OCI-LY3 (cell line): ENCODE measurements at regions not wholly inside any gene's neighbourhood (a gene's known extent, or its start where the extent isn't known, plus 50 kb on each side); places are given as distances from the start of the nearest gene placed in this dataset.

Experiments
- H2AFZ ChIP-seq: fragments of 200-600, 300-600 bp; shearing (Covaris generic); 2 replicates; pipeline ENCODE4 v1.6.0; 2014; ENCODE audit warnings: antibody characterized with exemption, low read depth, low read length
- H3K27ac ChIP-seq: fragments of 200-600, 300-600 bp; sonication (generic); 2 replicates; pipeline ENCODE4 v1.5.1; 2014; ENCODE audit warnings: mild to moderate bottlenecking, low read length, moderate library complexity, mixed read lengths
- H3K27me3 ChIP-seq: fragments of 200-600, 300-600 bp; sonication (generic); 2 replicates; pipeline ENCODE4 v1.6.1; 2014; ENCODE audit warnings: low read depth, low read length, mixed read lengths
- H3K36me3 ChIP-seq: fragments of 200-600, 300-600 bp; sonication (generic); replicated peaks from 2 replicates; pipeline ENCODE3; 2014; ENCODE audit warnings: low read depth, low read length, mixed read lengths
- H3K4me1 ChIP-seq: fragments of 300-600, 200-600 bp; sonication (generic); 2 replicates; pipeline ENCODE4 v1.6.1; 2014; ENCODE audit warnings: low read length, mixed read lengths
- H3K4me2 ChIP-seq: fragments of 200-600, 300-600 bp; sonication (generic); 2 replicates; pipeline ENCODE4 v1.6.1; 2014; ENCODE audit warnings: low read length, mixed read lengths
- H3K4me3 ChIP-seq: fragments of 300-600, 200-600 bp; sonication (generic); 2 replicates; pipeline ENCODE4 v1.5.1; 2014; ENCODE audit warnings: antibody characterized with exemption, mild to moderate bottlenecking, low read length, moderate library complexity
- H3K79me2 ChIP-seq: fragments of 300-600, 200-600 bp; shearing (Covaris generic); 2 replicates; pipeline ENCODE4 v1.6.1; 2014; ENCODE audit warnings: mild to moderate bottlenecking, low read length, mixed read lengths
- H3K9ac ChIP-seq: fragments of 300-600, 200-600 bp; shearing (Covaris generic); 2 replicates; pipeline ENCODE4 v1.6.0; 2014; ENCODE audit warnings: mild to moderate bottlenecking, low read length, moderate library complexity
- H3K9me3 ChIP-seq: fragments of 200-600, 300-600 bp; shearing (Covaris generic); 2 replicates; pipeline ENCODE4 v1.6.1; 2014; ENCODE audit warnings: low read length, mixed read lengths; ENCODE audit not compliant: insufficient read depth
- H4K20me1 ChIP-seq: fragments of 200-600, 300-600 bp; sonication (generic); 2 replicates; pipeline ENCODE4 v1.6.1; 2016; ENCODE audit warnings: low read length, mixed read lengths; ENCODE audit not compliant: insufficient read depth
- EZH2phosphoT487 ChIP-seq: fragments of 200-600 bp; shearing (Covaris generic); IDR thresholded peaks from 2 replicates; pipeline ENCODE4 v1.6.1; 2018; ENCODE audit warnings: antibody characterized with exemption, mixed run types, low read depth
- TF ChIP-seq, protein P1 (sequence below): fragments of 200-600, 300-600 bp; sonication (generic); IDR thresholded peaks from 2 replicates; pipeline ENCODE4 v1.5.1; 2014; ENCODE audit warnings: antibody characterized with exemption, low read length, low read depth

DNA sequence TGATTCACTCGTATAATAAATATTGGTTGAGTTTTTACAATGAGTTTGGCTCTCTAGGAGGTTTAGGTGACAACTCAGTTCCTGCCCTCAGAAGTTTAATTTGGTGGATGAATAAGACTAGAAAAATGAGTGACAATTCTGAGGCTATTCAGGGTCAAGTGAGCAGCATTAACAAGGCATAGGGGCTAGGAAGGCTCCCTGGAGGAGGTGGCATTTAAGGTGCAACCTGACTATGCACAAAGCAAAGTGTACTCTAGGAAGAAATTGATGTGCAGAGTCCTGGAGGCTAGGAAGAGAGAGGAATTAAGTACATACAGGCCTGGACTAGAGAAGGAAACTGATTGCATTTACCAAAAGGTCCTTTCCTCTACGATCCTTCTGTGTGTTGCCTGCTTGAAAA lies 440.3 kb downstream of the MED13L start:
- Histone ChIP-seq H3K4me1 (no peaks in the 10 kb centered on the region), H3K4me3 (no peak overlapping the region), H3K9me3 (no peaks in the 10 kb centered on the region), H3K36me3 (no peaks in the 10 kb centered on the region), H4K20me1 (no peaks in the 10 kb centered on the region), H3K27me3 (peaks cover 5% of the 10 kb centered on the region; the same call in 1 of the 2 replicates), H3K79me2 (no peaks in the 10 kb centered on the region), H3K9ac (no peak overlapping the region), H2AFZ (no peak overlapping the region), H3K4me2 (no peak overlapping the region), H3K27ac (no peak overlapping the region)
- no peak for TF ChIP-seq EZH2phosphoT487
- TF ChIP-seq, protein P1, sequence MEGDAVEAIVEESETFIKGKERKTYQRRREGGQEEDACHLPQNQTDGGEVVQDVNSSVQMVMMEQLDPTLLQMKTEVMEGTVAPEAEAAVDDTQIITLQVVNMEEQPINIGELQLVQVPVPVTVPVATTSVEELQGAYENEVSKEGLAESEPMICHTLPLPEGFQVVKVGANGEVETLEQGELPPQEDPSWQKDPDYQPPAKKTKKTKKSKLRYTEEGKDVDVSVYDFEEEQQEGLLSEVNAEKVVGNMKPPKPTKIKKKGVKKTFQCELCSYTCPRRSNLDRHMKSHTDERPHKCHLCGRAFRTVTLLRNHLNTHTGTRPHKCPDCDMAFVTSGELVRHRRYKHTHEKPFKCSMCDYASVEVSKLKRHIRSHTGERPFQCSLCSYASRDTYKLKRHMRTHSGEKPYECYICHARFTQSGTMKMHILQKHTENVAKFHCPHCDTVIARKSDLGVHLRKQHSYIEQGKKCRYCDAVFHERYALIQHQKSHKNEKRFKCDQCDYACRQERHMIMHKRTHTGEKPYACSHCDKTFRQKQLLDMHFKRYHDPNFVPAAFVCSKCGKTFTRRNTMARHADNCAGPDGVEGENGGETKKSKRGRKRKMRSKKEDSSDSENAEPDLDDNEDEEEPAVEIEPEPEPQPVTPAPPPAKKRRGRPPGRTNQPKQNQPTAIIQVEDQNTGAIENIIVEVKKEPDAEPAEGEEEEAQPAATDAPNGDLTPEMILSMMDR = no peak

DNA sequence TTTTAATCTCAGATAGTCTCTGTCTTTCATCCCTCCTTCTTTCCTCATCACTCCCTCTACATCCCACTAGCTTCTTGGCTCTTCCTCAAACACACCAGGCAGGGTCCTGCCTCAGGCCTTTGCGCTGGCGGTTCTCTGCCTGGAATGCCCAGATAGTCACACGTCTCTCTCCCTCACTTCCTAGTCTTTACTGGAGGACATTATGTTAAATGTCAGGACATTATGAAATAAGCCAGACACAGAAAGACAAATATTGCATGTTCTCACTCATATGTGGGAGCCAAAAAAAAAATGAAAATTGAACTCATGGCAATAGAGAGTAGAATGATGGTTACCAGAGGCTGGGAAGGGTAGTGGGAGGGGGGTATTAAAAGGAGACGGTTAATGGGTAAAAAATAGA lies 442.0 kb downstream of the MED13L start:
- Histone ChIP-seq H3K4me2 (no peak overlapping the region), H4K20me1 (no peaks in the 10 kb centered on the region), H3K4me3 (no peak overlapping the region), H3K9me3 (no peaks in the 10 kb centered on the region), H3K79me2 (no peaks in the 10 kb centered on the region), H2AFZ (no peak overlapping the region), H3K27me3 (no peaks in the 10 kb centered on the region), H3K4me1 (no peaks in the 10 kb centered on the region), H3K36me3 (no peaks in the 10 kb centered on the region), H3K27ac (no peak overlapping the region), H3K9ac (no peak overlapping the region)
- TF ChIP-seq, protein P1 = no peak
- no peak for TF ChIP-seq EZH2phosphoT487

DNA sequence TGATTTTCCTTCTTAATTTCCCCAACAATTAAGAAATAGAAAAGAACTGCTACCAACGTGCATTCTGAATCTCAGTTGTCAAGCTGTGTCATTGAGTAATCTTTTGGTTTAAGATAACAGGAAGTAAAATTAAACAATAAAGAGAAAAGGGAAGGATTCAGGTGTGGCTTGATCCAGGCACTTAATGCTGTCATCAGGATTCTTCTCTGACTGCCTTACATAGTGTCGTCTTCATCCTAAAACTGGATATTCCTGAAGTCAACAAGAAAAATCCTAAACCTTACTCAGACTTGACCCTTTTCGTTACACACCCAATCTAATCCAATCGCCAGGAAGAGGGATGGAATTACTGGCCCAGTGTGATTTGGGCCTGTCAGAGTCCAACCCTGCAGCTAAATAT lies 443.8 kb downstream of the MED13L start:
- H3K27me3 ChIP-seq = no peaks in the 10 kb centered on the region
- H3K9ac ChIP-seq = no peak overlapping the region
- H3K36me3 ChIP-seq = no peaks in the 10 kb centered on the region
- H3K4me1 ChIP-seq = no peaks in the 10 kb centered on the region
- H2AFZ ChIP-seq = no peak overlapping the region
- no peaks in the 10 kb centered on the region for H4K20me1 ChIP-seq
- H3K9me3 ChIP-seq = no peaks in the 10 kb centered on the region
- TF ChIP-seq, protein P1 = no peak
- TF ChIP-seq EZH2phosphoT487 = no peak
- H3K4me3 ChIP-seq = no peak overlapping the region
- no peak overlapping the region for H3K4me2 ChIP-seq
- H3K27ac ChIP-seq = no peak overlapping the region
- H3K79me2 ChIP-seq = no peaks in the 10 kb centered on the region

DNA sequence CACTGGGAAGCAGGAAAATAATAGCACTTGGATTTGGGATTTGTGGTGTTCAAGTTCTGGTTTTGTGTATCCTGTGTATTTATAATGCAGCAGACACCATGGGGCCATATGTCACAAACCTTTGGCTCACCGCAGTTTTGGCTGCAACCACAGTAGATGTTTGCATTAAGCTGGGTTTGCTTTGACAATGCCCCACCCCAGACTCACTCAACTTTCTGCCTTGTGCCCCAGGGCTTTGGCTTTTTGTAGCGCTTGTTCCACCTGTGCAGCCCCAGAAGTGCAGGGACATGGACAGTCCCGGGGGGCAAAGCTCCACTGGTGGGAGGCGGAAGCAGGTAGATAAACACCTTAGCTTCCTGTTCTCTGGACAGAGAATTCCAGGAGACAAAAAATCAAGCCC lies 446.9 kb downstream of the MED13L start:
- Histone ChIP-seq H3K4me1 (no peaks in the 10 kb centered on the region), H2AFZ (no peak overlapping the region), H3K36me3 (no peaks in the 10 kb centered on the region), H3K27me3 (no peaks in the 10 kb centered on the region), H3K4me3 (no peak overlapping the region), H3K27ac (no peak overlapping the region), H4K20me1 (no peaks in the 10 kb centered on the region), H3K79me2 (no peaks in the 10 kb centered on the region), H3K9me3 (no peaks in the 10 kb centered on the region), H3K9ac (no peak overlapping the region), H3K4me2 (no peak overlapping the region)
- no peak for TF ChIP-seq EZH2phosphoT487
- TF ChIP-seq, protein P1 = no peak
